ENCODE measurements at regions not wholly inside any gene's neighbourhood (a gene's known extent, or its start where the extent isn't known, plus 50 kb on each side); places are given as distances from the start of the nearest gene placed in this dataset.

- DNase-seq: no peak
These were observed 77.4 kb upstream of the WNT7B start for GRCh38 chr22:46054091-46055073.

GRCh38 chr22:46055181-46055875, 78.4 kb upstream of the WNT7B start:
- DNase-seq: no peak

DNA sequence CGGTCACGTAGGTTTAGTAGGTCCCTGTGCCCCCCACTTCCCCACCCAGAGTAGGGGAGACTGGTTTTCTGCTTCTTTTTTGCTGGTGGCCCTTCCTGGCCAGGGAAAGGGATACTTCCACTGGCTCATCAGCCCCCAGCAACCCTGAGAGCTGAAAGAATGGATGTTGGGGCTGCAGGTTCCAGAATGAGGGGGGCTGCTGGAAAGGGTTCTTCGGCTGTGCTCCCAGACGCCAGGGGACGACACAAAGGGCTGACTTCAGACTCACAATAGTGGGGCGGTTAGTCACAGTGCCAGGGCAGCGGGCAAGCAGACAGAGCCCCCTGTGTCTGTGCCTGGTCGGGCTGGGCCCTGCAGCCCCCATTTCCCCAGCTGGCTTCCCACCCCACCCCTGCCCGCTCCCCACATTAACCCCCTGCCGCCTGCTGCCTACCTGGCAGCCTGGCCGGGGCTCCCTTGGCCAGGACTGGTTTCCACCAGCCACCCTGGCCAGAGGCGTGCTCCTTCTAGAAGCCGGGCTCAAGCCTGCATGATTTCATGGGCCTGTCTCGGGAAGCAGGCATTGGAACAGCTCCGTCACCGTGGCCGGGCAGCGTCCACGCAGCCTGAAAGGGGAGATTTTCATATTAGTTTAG, 79.1 kb upstream of the WNT7B start:
- no peak for DNase-seq

DNA sequence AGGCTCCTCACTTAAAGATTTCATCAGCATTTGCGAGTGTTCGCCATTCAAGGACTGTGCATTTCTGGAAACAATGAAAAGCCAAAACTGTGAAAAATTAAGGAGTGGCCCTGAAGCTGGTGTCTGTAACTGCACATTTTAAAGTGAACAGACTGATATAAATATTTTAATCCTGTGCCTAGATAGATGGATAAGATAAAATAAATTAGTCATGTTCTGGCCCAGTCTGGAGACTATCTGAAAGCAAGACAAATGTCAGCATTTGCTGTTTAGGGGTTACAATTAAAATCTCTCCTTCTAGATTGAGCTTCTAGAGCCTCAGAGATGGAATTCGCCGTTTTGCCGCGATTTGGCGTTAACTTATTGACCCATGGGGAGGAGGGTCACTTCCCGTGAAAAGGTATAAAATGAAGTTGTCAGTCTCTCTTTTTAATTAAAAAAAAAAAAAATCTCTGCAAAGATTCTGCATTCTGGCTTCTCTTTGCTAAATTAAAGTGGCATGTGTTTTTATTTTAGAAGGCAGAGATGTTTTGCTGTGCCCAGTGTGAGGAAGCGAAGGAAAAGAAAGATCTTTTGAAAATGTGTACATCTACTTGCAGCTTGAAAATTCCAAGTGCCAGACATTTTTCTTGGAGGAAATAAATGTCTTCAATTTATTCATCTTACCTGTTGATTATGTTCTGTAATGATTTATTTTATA, 79.7 kb upstream of the WNT7B start:
- no peak for DNase-seq

DNA sequence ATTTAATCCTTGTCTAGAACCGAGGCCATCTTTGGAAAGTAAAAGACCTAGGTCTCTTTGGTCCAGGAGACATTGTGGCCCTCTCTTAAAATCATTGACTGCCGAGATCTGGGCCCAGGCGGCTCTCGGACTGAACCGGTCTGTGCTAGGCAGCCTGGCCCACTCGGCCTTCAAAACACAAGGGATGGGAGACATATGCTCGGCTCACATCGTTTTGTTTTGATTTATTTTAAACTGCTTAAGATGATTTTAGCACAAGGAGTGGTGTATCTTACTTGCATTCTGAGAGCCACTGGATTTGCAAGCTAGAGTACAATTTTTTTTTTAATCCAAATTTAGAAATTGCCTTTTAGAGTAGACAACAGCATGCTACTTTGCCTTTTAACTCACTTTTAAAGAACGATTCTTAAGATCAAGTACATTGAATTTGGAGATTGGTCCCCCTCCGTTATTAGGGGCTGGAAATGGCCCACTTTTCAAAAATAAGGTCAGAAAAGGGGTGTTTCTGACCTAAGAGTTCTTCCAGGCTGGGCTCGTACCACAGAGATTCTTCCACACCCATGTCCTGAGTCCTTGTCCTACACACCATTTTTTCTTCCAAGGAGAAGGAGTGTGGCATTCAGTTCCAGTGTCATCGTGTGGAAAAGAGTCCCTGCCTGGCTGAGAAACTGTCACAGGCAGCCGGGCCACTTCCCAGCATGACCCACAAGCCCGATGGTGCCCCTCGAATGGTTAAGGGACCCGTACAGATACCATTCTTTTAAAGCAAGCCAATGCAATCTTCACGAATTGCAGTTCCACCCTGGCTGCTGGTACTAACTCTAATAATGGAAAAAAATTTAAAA, 80.5 kb upstream of the WNT7B start:
- DNase-seq: no peak

GRCh38 chr22:46058091-46058420, 81.1 kb upstream of the WNT7B start:
- no peak for DNase-seq

DNA sequence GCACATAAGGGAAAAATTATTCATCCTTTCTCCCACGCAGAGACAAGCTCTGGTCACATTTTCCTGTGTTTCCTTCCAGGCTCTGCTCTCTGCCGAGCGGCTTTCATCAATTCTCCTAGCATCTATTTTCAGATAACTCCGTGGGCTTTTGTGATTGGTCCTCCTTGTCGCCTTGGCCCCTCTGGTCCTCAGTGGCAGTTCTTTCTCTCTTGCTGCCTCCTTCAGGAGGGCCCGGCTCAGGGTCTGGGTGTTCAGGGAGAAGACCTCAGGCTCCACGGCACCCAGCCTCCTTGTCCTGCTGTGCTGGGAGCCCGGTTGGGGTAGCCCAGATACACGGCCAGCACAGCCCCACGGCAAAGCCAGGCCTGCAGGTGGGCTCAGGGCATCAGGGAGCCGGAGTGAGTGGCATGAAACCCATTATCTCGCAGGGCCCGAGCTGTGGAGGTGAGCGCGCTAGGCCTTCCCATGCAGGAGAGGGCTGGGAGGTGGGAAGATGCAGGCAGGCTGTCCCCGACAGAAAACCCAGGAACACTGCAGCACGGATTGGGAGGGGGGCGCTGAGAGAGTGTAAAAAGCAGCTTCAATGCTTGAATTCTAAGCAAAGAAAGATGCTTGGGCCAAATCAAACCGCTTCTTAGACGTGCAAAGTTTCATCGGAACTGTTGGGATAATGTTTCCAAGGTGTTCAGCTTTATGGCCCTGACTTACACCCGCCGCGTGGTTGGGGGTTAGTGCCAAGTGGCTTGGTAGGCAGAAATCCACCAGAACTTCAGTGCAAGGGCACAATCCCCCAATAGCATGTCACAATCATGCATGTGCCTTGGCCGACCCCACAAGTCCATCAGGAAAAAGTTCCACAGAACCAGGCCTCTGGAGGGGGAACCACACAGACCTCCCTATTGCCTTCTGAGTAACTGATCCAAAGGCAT, 81.9 kb upstream of the WNT7B start:
- no peak for DNase-seq

GRCh38 chr22:46060292-46061123, 83.5 kb upstream of the WNT7B start:
- DNase-seq: no peak

DNA sequence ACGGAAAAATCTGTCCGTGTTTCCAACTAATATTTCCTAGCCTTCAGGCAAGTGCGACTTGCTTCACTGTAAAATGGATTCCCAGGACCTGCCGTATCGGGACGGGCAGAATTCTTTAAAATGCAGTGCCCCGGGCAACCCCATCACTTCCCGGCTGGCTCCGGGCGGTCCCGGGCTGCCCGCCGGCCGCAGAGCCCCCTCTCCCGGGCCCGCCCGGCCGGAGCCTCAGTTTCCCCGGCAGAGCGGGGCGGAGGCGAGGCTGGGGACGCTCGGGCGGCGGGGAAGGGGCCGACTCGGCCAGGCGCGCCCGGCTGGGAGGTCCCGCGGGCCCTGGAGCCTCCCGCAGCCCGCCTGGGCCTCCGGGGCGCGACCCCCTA, 84.2 kb upstream of the WNT7B start:
- DNase-seq: no peak

- no peak for DNase-seq
These were observed 84.7 kb upstream of the WNT7B start for GRCh38 chr22:46061501-46062231.

DNA sequence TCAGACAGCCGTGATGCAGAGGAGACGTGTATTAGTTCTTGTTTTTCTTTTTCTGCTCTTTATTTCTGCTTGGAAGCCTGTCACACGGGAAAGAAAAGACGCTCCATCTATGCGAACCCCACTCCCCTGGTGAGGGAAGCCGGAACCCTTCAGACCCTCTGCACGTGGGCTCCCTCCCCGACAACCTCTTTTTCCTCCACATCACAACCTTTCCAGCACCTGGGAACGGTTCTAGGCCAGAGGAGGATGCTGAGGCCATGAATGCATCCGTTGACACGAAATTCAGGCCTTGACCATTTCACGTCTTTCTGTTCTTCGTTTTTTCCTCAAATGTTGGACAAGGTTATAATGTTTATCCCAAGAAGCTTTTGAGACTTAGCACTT, 85.3 kb upstream of the WNT7B start:
- no peak for DNase-seq

GRCh38 chr22:46062971-46063631, 86.1 kb upstream of the WNT7B start:
- no peak for DNase-seq

GRCh38 chr22:46063846-46064227, 86.5 kb upstream of the PPARA start:
- no peak for DNase-seq

DNA sequence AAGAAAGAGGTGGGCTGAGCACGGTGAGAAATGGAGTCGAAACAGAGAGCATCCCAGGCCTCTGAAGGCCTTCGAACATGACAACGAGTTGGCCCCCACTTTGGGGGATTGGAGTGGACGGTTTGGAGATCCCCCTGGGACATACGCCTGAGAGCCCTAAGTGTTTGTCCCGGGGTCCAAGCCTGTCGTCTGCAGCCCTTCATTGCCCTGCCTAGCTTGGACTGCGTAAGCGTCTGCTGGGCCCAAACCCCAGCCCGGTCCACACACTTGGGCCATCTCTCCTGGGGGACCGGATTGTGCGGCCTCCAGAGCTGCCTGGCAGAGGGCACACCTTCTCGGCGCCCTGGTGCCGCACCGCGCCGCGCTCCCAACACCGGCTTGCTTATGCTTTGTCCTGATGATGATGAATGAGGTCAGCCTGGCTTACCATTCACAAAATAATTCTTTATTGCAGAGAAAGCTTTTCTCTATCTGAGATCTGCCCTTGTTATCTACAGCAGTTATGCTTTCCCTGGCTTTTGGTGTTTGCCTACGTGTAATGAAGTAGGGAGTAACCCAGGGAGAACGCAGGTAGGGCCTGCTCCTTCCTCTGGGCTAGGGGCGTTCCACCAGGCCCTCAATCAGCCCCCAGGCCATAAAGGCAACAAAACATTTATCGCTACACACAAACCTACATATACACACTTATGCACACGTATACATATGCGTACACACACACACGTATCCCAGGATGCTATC, 85.9 kb upstream of the PPARA start:
- DNase-seq: no peak

DNA sequence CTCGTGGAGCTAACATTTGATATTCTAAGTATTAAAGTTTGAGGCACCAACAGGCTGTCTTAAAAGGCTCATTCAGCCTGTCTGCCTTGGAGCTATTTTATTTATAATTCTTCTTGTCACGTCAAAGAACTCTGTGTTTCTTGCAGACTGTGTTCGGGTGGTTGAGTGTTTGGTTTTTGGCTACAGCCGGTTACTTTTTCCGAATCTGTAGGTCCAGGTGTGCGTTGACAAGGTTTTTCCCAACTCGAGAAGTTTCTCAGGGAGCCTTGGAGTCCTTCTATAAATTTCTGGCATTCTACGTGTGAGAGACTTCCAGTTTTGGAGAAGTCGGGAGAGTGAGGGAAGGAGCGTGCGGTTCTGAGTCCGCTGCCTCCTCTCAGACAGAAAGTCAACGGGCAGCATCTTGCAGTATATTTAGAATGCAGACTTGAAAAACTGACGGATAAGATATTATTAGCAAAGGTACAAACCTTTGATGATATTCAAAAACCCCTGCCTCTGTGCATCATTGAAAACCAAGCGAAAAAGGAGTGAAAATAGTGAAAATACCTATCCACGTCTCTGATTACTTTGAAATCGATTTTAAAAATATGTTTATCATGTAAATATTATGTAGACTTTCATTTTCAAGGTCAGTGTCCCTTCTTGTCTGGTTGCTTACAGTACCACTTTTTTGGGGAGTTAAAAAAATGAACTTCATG, 85.2 kb upstream of the PPARA start:
- DNase-seq: no peak

GRCh38 chr22:46065691-46066454, 84.5 kb upstream of the PPARA start:
- DNase-seq: no peak

DNA sequence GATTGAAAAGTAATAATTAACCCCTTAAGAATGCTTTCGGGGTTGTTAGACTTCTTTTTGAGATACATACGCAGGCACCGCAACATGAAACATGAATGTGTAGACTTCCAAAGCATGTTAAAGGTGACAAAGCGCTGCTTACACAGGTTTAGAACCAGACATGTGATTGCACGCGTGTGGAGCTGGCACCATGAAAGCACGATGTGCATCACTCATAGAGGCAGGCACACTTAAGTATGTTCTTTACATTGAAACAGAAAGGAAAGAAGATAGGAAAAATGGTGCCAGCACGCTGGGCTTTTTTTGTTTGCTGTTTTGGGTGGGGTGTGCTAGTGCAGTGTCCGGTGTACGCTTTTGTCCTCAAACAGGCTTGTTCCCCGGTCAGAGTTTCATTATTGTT, 83.6 kb upstream of the PPARA start:
- DNase-seq: no peak
